SK-MEL-5 (cell line): ENCODE measurements at regions not wholly inside any gene's neighbourhood (a gene's known extent, or its start where the extent isn't known, plus 50 kb on each side); places are given as distances from the start of the nearest gene placed in this dataset.
"Not testable (repeated sequence)": the region's sequence is repeated elsewhere in the genome, so short reads cannot be mapped to it uniquely, and the experiment has no call there.

ENCODE experiments used
- DNase-seq: peaks from one replicate; pipeline ENCODE4 v3.0.0-alpha.2; 2016; ENCODE audit warnings: low read depth, low spot score
- in situ Hi-C: cut with HindIII; loops from 2 replicates; pipeline ENCODE4 v1.10.0; 2016; ENCODE audit warnings: low sequenced_read_pairs, high pct_unique_total_duplicates, low pct_unique_long_range_greater_than_20kb

- no peak for DNase-seq
- in situ Hi-C loops, result no loop called here
Observed at GRCh38 chr13:104949840-104950740, 1585.4 kb downstream of the EFNB2 start.

- DNase-seq, result no peak
- in situ Hi-C loops, result no loop called here
Observed at GRCh38 chr13:104944176-104944575, 1591.3 kb downstream of the EFNB2 start.

GRCh38 chr13:104943331-104943730, 1592.1 kb downstream of the EFNB2 start:
- in situ Hi-C loops, result no loop called here

DNA sequence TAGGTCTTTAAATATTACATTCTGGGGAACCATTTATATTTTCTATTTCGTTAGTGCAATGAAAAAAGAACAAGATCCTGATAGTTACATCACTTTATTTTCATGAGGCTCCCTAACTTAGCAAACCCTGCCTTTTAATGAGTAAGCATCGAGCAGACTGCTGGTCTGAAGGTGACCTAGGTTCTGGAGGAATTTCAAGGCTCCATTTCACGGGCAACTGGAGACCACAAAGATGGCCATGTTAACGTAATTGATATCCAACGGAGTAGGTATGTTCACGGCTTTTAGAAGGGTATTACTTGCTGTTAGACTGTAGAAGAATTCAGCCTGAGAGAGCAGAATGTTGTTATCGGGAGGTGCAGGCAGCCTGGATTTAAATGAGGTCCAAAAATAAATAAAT, 1597.6 kb downstream of the EFNB2 start:
- in situ Hi-C loops, result no loop called here
- DNase-seq, result no peak

More at GRCh38 chr13:104943331-104943730, 1592.1 kb downstream of the EFNB2 start:
- DNase-seq, result no peak

DNA sequence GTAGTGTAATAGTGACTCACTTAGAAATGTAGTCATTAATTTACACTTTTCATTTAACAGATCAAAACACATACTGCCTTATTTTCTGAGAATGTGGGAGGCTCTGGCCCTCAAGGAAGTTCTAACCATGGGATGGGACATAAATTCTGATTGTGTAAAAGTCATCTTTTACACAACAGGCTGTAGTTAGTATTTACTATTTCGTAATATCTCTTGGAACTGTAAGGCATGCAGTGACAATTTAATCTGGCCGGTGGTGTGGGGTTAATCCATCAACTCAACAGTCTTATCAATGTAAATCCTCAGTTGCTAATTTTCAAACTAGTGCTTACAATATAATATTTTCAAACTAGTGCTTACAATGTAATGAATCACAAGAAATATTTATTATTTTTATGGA, 1599.2 kb downstream of the EFNB2 start:
- in situ Hi-C loops, result no loop called here
- no peak for DNase-seq

- DNase-seq, in situ Hi-C loops: not testable (repeated sequence)
Observed at GRCh38 chr13:104920513-104920912, 1614.9 kb downstream of the EFNB2 start.

GRCh38 chr13:104920091-104920490, 1615.4 kb downstream of the EFNB2 start:
- no peak for DNase-seq
- in situ Hi-C loops, result no loop called here

- in situ Hi-C loops, result no loop called here
- no peak for DNase-seq
Observed at GRCh38 chr13:104900191-104900817, 1635.2 kb downstream of the EFNB2 start.

DNA sequence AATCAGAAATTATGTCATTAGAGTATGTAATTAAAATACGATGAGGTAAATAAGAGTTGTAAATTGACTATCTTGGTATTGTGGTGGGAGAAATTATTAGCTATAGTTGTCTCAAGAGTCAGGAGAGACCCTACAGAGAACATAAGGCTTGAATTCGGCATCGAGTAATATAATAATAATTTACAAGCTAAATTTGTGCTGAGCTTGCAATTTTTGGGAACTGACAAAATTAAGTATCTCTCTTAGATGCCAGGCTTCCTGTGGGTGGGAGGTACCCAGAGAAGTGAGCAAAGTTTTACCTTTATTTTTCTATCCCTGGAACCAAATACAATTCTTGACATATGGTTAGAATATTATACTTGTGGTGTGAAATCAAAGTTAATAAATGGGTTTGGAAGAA, 1637.0 kb downstream of the EFNB2 start:
- in situ Hi-C loops, result no loop called here
- no peak for DNase-seq

DNA sequence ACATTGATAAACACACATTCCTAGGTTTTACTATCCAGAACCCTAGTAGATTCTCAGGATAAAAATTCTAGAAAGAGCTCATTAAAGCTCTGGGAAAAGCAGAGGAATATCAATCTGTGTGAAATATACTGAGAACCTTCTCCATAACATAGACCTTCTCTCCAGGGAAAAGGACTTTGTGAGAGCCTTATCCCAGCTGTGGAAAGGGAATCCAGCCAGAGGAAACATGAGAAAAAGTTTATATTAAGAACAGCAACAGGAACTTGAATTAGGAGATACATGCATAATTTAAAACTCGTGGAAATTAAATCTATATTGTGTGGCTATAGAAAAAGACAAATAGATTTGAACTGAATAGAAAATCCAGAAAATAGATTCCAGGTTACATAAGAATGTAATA, 1639.9 kb downstream of the EFNB2 start:
- in situ Hi-C loops, result no loop called here
- no peak for DNase-seq

- DNase-seq, result no peak
- in situ Hi-C loops, result no loop called here
Observed at GRCh38 chr13:104875038-104875754, 1660.3 kb downstream of the EFNB2 start.

- in situ Hi-C loops, result no loop called here
- no peak for DNase-seq
Observed at GRCh38 chr13:104872153-104872552, 1663.3 kb downstream of the EFNB2 start.

DNA sequence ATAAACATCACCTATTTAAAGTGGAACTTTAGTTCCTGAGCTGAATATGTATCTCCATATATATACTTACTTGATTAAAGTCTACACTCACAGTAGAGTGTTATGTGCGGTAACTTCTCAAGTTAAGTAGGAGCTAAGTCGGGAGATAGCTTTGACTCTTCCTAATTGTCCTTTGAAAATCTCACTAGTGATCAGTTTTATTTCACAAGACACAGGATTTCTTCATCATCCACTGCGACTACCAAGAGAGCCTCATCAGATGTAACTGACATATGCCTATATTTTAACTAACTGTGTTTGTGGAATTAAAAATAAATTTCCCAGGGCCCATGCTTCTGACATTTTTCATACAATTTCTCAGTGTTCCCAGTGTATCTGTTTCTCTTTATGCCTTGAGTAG, 1664.0 kb downstream of the EFNB2 start:
- DNase-seq, result no peak
- in situ Hi-C loops, result no loop called here

- in situ Hi-C loops, result no loop called here
Observed at GRCh38 chr13:104869501-104869900, 1666.0 kb downstream of the EFNB2 start.

GRCh38 chr13:104868806-104869205, 1666.7 kb downstream of the EFNB2 start:
- in situ Hi-C loops, result no loop called here
- DNase-seq, result no peak

More at GRCh38 chr13:104869501-104869900, 1666.0 kb downstream of the EFNB2 start:
- DNase-seq, result no peak

DNA sequence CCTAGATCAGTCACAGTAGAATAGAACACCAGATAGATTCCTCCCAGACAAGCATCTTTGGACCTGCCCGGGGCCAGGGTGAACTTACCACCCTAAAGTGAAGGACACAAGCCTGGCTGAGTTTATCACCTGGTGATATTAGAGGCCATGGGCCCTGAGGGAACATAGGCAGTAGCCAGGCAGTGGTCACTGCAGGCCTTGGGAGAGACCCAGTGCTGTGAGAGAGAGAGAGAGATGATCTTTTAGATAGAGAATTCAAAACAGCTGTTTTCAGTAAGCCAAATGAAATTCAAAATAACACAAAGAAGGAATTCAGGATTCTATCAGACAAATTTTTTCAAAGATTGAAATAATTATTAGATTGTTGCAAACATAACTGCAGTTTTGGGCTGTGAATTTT, 1679.9 kb downstream of the EFNB2 start:
- in situ Hi-C loops, result no loop called here
- DNase-seq, result no peak

GRCh38 chr13:104854698-104855097, 1680.8 kb downstream of the EFNB2 start:
- no peak for DNase-seq
- in situ Hi-C loops, result no loop called here

GRCh38 chr13:104854007-104854406, 1681.5 kb downstream of the EFNB2 start:
- in situ Hi-C loops, result no loop called here
- peak; percentile 24 for DNase-seq
